ENCODE measurements at regions not wholly inside any gene's neighbourhood (a gene's known extent, or its start where the extent isn't known, plus 50 kb on each side); places are given as distances from the start of the nearest gene placed in this dataset.

DNA sequence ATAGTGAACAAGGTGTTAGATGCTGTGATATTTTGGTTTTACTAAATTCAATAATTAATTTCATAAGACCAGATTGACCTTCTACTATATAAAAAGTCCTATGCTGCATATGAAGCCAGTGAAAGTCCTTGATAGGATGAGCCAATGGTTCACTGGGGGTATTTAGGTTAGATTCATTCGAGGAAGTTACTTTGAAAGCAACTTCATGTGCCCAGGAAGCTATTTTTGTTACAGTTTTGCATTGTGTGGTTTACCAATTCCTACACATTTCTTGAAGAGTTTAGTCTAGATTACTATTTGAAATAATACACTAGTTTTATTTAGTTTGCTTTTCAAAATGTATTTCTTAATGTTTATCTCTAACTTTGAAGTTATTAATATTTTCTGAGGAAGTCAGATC is 58.5 kb upstream of the RMST start:
- no peak for TF ChIP-seq POLR2AphosphoS5 (IDR thresholded peaks at IDR 0.05; ENCODE audit: low read depth, low read length)
- TF ChIP-seq TAF1 (IDR thresholded peaks at IDR 0.05; ENCODE audit: borderline replicate concordance, insufficient read depth, low read length): no peak
- TF ChIP-seq, protein P1, sequence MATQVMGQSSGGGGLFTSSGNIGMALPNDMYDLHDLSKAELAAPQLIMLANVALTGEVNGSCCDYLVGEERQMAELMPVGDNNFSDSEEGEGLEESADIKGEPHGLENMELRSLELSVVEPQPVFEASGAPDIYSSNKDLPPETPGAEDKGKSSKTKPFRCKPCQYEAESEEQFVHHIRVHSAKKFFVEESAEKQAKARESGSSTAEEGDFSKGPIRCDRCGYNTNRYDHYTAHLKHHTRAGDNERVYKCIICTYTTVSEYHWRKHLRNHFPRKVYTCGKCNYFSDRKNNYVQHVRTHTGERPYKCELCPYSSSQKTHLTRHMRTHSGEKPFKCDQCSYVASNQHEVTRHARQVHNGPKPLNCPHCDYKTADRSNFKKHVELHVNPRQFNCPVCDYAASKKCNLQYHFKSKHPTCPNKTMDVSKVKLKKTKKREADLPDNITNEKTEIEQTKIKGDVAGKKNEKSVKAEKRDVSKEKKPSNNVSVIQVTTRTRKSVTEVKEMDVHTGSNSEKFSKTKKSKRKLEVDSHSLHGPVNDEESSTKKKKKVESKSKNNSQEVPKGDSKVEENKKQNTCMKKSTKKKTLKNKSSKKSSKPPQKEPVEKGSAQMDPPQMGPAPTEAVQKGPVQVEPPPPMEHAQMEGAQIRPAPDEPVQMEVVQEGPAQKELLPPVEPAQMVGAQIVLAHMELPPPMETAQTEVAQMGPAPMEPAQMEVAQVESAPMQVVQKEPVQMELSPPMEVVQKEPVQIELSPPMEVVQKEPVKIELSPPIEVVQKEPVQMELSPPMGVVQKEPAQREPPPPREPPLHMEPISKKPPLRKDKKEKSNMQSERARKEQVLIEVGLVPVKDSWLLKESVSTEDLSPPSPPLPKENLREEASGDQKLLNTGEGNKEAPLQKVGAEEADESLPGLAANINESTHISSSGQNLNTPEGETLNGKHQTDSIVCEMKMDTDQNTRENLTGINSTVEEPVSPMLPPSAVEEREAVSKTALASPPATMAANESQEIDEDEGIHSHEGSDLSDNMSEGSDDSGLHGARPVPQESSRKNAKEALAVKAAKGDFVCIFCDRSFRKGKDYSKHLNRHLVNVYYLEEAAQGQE (IDR thresholded peaks at IDR 0.05; ENCODE audit: insufficient read depth in 1 of 2, low read depth in 2 of 2, low read length in 2 of 2): no peak
- no peak for TF ChIP-seq SIN3A (IDR thresholded peaks at IDR 0.05; ENCODE audit: borderline replicate concordance, insufficient read depth, low read length)
- TF ChIP-seq FOXP2 (optimal IDR thresholded peaks at IDR 0.05; ENCODE audit: borderline replicate concordance, extremely low read depth, extremely low read length, insufficient read depth): no peak
